ENCODE measurements at regions not wholly inside any gene's neighbourhood (a gene's known extent, or its start where the extent isn't known, plus 50 kb on each side); places are given as distances from the start of the nearest gene placed in this dataset.

DNA sequence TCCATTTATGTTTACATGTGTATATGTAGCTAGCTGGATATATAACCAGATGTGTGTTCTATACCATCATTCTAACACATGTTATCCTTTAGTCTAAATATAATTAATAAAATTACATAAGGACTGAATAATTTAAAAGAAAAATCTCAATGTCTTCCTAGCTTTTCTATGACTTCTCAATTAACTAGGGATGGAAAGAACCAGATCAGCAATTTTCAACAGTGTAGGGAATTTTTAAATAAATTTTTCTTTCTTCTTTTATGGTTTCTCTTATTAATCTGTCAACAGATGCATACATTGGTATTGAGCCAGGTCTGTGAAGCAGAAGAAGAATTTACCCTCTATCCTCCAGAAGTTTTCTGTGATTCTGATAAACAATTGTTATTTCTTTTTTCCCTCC lies 2180.4 kb upstream of the C9orf72 start:
- H3K4me3 ChIP-seq (replicated peaks in 1 of 3) = no peak overlapping the region
- TF ChIP-seq, protein P1, sequence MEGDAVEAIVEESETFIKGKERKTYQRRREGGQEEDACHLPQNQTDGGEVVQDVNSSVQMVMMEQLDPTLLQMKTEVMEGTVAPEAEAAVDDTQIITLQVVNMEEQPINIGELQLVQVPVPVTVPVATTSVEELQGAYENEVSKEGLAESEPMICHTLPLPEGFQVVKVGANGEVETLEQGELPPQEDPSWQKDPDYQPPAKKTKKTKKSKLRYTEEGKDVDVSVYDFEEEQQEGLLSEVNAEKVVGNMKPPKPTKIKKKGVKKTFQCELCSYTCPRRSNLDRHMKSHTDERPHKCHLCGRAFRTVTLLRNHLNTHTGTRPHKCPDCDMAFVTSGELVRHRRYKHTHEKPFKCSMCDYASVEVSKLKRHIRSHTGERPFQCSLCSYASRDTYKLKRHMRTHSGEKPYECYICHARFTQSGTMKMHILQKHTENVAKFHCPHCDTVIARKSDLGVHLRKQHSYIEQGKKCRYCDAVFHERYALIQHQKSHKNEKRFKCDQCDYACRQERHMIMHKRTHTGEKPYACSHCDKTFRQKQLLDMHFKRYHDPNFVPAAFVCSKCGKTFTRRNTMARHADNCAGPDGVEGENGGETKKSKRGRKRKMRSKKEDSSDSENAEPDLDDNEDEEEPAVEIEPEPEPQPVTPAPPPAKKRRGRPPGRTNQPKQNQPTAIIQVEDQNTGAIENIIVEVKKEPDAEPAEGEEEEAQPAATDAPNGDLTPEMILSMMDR (IDR thresholded peaks at IDR 0.05) = no peak
- no peak for TF ChIP-seq POLR2A (IDR thresholded peaks at IDR 0.05)
- no peak for DNase-seq
- no peak overlapping the region for H3K27ac ChIP-seq
- no peaks in the 10 kb centered on the region for H3K27me3 ChIP-seq
- no peaks in the 10 kb centered on the region for H3K4me1 ChIP-seq
- no peaks in the 10 kb centered on the region for H3K36me3 ChIP-seq
- intact Hi-C loops (cut with DNase I) = no loop called here
- H3K9me3 ChIP-seq = no peaks in the 10 kb centered on the region

DNA sequence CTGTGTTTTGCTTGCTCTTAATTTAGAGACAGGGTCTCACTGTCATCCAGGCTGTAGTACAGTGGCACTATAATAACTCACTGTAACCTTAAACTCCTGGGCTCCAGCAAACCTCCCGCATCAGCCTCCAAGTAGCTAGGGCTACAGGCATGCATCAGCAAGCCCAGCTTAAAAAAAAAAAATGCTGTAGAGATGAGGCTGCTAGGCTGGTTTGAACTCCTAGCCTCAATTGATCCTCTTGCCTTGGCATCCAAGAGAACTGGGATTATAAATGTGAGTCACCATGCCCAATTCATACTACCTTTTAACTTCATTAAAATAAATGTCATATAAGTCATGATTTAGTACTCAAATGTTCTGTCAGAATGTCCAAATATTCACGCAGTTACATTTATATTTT lies 2195.7 kb upstream of the C9orf72 start:
- Histone ChIP-seq H3K27ac (no peak overlapping the region), H3K9me3 (no peaks in the 10 kb centered on the region), H3K4me3 (replicated peaks in 1 of 3) (no peak overlapping the region), H3K36me3 (no peaks in the 10 kb centered on the region), H3K4me1 (no peaks in the 10 kb centered on the region), H3K27me3 (no peaks in the 10 kb centered on the region)
- WGBS, 2 donors = 84 to 88% methylated on average over 2 of the region's 2 CpGs
- no peak for DNase-seq
- intact Hi-C loops (cut with DNase I) = no loop called here
- no peak for TF ChIP-seq POLR2A (IDR thresholded peaks at IDR 0.05)
- TF ChIP-seq, protein P1 (IDR thresholded peaks at IDR 0.05) = no peak

DNA sequence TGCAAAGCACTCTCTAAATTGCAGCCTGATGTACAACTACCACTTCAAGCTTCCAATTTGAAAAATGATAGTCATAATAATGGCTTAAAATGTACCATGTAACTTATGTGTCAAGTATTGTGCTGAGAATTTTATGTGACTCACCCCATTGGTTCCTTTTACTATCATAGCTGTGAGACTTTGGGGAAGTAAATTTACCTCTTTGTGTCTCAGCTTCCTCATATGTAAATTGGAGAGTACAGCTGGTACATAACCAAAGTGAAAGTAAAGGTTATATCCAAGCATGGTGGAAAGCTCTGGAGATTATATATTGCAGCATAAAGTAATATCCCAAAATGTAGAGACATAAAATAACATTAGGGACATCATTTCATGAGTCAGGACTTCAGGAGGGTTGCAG lies 2200.4 kb upstream of the C9orf72 start:
- intact Hi-C loops (cut with DNase I) = no loop called here
- Histone ChIP-seq H3K27me3 (no peaks in the 10 kb centered on the region), H3K27ac (no peak overlapping the region), H3K36me3 (no peaks in the 10 kb centered on the region), H3K4me1 (no peaks in the 10 kb centered on the region), H3K4me3 (replicated peaks in 1 of 3) (no peak overlapping the region), H3K9me3 (no peaks in the 10 kb centered on the region)
- DNase-seq = no peak
- TF ChIP-seq, protein P1 (IDR thresholded peaks at IDR 0.05) = no peak
- TF ChIP-seq POLR2A (IDR thresholded peaks at IDR 0.05) = no peak

DNA sequence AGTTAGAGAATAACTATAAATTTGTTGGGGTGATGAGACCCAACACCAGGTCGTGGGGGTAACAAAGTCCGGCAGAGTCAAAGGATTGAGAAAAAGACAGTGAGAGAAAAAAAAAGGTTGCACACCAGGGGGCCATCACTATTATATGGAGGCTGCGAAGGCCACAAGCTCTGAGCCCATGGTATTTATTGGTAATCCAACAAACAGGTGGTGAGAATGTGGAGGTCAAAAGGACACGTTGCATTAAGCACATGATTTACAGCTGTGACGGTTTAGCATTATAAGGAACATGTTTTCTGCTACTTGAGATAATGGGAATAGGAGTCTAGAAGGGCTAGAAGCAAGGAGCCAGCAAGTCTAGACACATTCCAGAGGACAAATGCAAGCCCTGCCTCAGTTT lies 2202.2 kb upstream of the C9orf72 start:
- WGBS, 2 donors = 70 to 88% methylated on average over 5 of the region's 5 CpGs

DNA sequence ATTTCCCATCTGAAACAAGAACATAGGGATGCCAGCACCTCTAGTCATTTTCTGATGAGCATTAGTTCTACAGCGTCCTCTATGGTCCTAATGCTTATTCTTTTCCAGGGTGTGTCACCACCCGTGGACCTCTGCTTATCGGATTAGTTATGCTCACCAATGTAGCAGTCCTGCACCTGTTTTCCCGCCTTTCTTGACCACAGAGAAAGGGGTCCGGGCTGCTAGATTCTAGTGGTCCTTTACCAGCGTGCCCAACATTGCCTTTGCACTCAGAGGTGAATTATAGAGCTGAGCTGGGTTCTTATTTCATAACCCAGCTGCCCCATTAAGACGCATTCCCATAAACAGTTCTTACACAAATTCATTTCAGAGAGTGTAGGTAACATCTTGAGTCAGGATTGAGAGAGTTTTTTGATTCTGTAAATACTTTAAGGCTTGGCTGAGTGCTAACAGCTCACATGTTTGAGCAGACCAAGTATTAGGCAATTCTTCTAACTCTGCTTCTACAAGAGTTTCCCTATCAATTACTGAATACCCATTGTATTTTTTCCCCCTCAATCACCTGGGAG lies 2205.1 kb upstream of the C9orf72 start:
- no peak overlapping the region for H3K4me3 ChIP-seq (replicated peaks in 1 of 3)
- no peaks in the 10 kb centered on the region for H3K36me3 ChIP-seq
- WGBS, 2 donors = 88 to 93% methylated on average over 7 of the region's 7 CpGs
- H3K9me3 ChIP-seq = no peaks in the 10 kb centered on the region
- no peaks in the 10 kb centered on the region for H3K27me3 ChIP-seq
- no peak overlapping the region for H3K27ac ChIP-seq
- no peak for DNase-seq
- H3K4me1 ChIP-seq = no peaks in the 10 kb centered on the region
- TF ChIP-seq POLR2A (IDR thresholded peaks at IDR 0.05) = no peak
- TF ChIP-seq, protein P1 (IDR thresholded peaks at IDR 0.05) = no peak
- intact Hi-C loops (cut with DNase I) = no loop called here

More for the DNA sequence above, 2202.2 kb upstream of the C9orf72 start:
- TF ChIP-seq POLR2A (IDR thresholded peaks at IDR 0.05) = no peak
- TF ChIP-seq, protein P1 (IDR thresholded peaks at IDR 0.05) = no peak
- H3K4me3 ChIP-seq (replicated peaks in 1 of 3) = no peak overlapping the region
- no peak overlapping the region for H3K27ac ChIP-seq
- no peaks in the 10 kb centered on the region for H3K4me1 ChIP-seq
- no peaks in the 10 kb centered on the region for H3K9me3 ChIP-seq
- no peak for DNase-seq
- no peaks in the 10 kb centered on the region for H3K27me3 ChIP-seq
- intact Hi-C loops (cut with DNase I) = no loop called here
- no peaks in the 10 kb centered on the region for H3K36me3 ChIP-seq

Measured in thyroid gland (tissue), 4 donors.